ENCODE measurements at regions not wholly inside any gene's neighbourhood (a gene's known extent, or its start where the extent isn't known, plus 50 kb on each side); places are given as distances from the start of the nearest gene placed in this dataset.

GRCh38 chr1:232239998-232240397, 389.9 kb downstream of the SIPA1L2 start:
- H2BK120ac ChIP-seq (replicated peaks; ENCODE audit: low read depth, low read length), result no peak overlapping the region
- H2BK12ac ChIP-seq (ENCODE audit: low read depth, low read length), result no peak overlapping the region
- no peak overlapping the region for H3K4me2 ChIP-seq (ENCODE audit: insufficient read depth in 1 of 2, low read depth in 2 of 2, low read length in 2 of 2)
- H3K79me1 ChIP-seq (ENCODE audit: low read depth, low read length), result no peaks in the 10 kb centered on the region
- H3K18ac ChIP-seq (ENCODE audit: extremely low read depth, low read length), result no peak overlapping the region
- H3K23ac ChIP-seq (ENCODE audit: insufficient read length), result no peak overlapping the region
- no peak overlapping the region for H2BK20ac ChIP-seq (ENCODE audit: low read length)
- H3K14ac ChIP-seq (ENCODE audit: insufficient read length), result no peak overlapping the region
- H3K9me3 ChIP-seq (ENCODE audit: insufficient read depth in 2 of 2, low read depth in 1 of 2, low read length in 1 of 2), result no peaks in the 10 kb centered on the region
- H4K91ac ChIP-seq (replicated peaks; ENCODE audit: insufficient read length, low read length), result no peak overlapping the region
- no peak overlapping the region for H3K56ac ChIP-seq (replicated peaks; ENCODE audit: insufficient read length, low read depth, low read length)
- ChIA-PET CTCF (ENCODE audit: partially characterized antibody) (interaction anchor here (1.6 kb wide), 1 partner anchor 8 kb away, joined by 3 read pairs; no protein-coding TSS in a partner anchor), POLR2A (ENCODE audit: partially characterized antibody) (interaction anchor here (1.1 kb wide), 1 partner anchor 10 kb away, joined by 3 read pairs; no protein-coding TSS in a partner anchor)
- 93% methylated on average over 6 of the region's 6 CpGs; no CpG with 5 or more reads in 1 of the 2 experiments for WGBS, 2 experiments (ENCODE audit: extremely low coverage in 1 of 2, insufficient coverage in 1 of 2, insufficient read length in 1 of 2, insufficient replicate concordance in 2 of 2, low coverage in 1 of 2, low lambda C conversion rate in 2 of 2, missing lambda C conversion rate in 1 of 2)
- no peak overlapping the region for H3K9ac ChIP-seq (replicated peaks in 1 of 4; ENCODE audit: extremely low read depth in 1 of 4, low read depth in 3 of 4, low read length in 3 of 4)
- H2AK5ac ChIP-seq (ENCODE audit: low read depth, low read length), result no peak overlapping the region
- H3K27ac ChIP-seq (ENCODE audit: low read depth, low read length), result no peak overlapping the region
- H3K4me3 ChIP-seq (ENCODE audit: extremely low read depth in 1 of 4, insufficient read depth in 2 of 4, low read depth in 3 of 4, low read length in 4 of 4), result no peak overlapping the region
- no peaks in the 10 kb centered on the region for H3K4me1 ChIP-seq (replicated peaks in 1 of 4; ENCODE audit: control insufficient read depth in 3 of 4, insufficient read depth in 4 of 4, low read length in 3 of 4)
- no peak overlapping the region for H4K5ac ChIP-seq (ENCODE audit: insufficient read length, low read depth, low read length)
- H2BK15ac ChIP-seq (ENCODE audit: low read length), result no peak overlapping the region
- DNase-seq (ENCODE audit: low read depth in 1 of 2, low spot score in 2 of 2), result no peak
- H3K4ac ChIP-seq (replicated peaks; ENCODE audit: insufficient read length, low read depth, low read length), result no peak overlapping the region
- no peaks in the 10 kb centered on the region for H3K36me3 ChIP-seq (ENCODE audit: control insufficient read depth in 2 of 4, insufficient read depth in 4 of 4, low read length in 3 of 4)
- H3K27me3 ChIP-seq (replicated peaks in 1 of 4; ENCODE audit: control insufficient read depth in 3 of 4, extremely low read depth in 1 of 4, insufficient read depth in 3 of 4, low read length in 3 of 4), result peaks cover 0 to 5% (median 1%) of the 10 kb centered on the region in 4 experiments; a peak in 2 of 7 replicates
- no peaks in the 10 kb centered on the region for H3K23me2 ChIP-seq (ENCODE audit: low read depth, low read length)
- no peaks in the 10 kb centered on the region for H3K79me2 ChIP-seq (ENCODE audit: control insufficient read depth in 1 of 2, insufficient read depth in 2 of 2, low read length in 2 of 2)
- H2BK5ac ChIP-seq (ENCODE audit: low read depth, low read length), result no peak overlapping the region
- no peak overlapping the region for H4K8ac ChIP-seq (ENCODE audit: extremely low read depth, insufficient read depth, low read length)
- no peak for FAIRE-seq
- no peak overlapping the region for H2AFZ ChIP-seq (ENCODE audit: low read length)
- H4K20me1 ChIP-seq (replicated peaks in 1 of 2; ENCODE audit: control insufficient read depth in 1 of 2, insufficient read depth in 2 of 2, low read length in 2 of 2), result no peaks in the 10 kb centered on the region
- no peak for TF ChIP-seq RBBP5 (IDR thresholded peaks at IDR 0.05; ENCODE audit: borderline replicate concordance, low read depth, low read length)
- no peak for TF ChIP-seq ATF2 (IDR thresholded peaks at IDR 0.05; ENCODE audit: low read length)
- no peak for TF ChIP-seq SIRT6 (IDR thresholded peaks at IDR 0.05; ENCODE audit: low read length)
- no peak for TF ChIP-seq MAFK (IDR thresholded peaks at IDR 0.05; ENCODE audit: low read depth, low read length)
- no peak for TF ChIP-seq ZNF274 (IDR thresholded peaks at IDR 0.05; ENCODE audit: borderline replicate concordance, extremely low read depth, low read length)
- TF ChIP-seq GABPA (IDR thresholded peaks at IDR 0.05; ENCODE audit: borderline replicate concordance, insufficient read depth, low read length), result no peak
- TF ChIP-seq CEBPB (IDR thresholded peaks at IDR 0.05; ENCODE audit: low read depth, low read length), result no peak
- TF ChIP-seq SUZ12 (IDR thresholded peaks at IDR 0.05; ENCODE audit: low read length), result no peak
- TF ChIP-seq HDAC6 (IDR thresholded peaks at IDR 0.05; ENCODE audit: low read depth, low read length), result no peak
- no peak for TF ChIP-seq RFX5 (IDR thresholded peaks at IDR 0.05; ENCODE audit: borderline replicate concordance, low read depth, low read length)
- no peak for TF ChIP-seq YY1 (IDR thresholded peaks at IDR 0.05; ENCODE audit: low read depth, low read length)
- TF ChIP-seq KDM4A (IDR thresholded peaks at IDR 0.05; ENCODE audit: low read depth, low read length, severe bottlenecking), result no peak
- TF ChIP-seq BCL11A (IDR thresholded peaks at IDR 0.05; ENCODE audit: low read depth in 2 of 2, low read length in 2 of 2), result no peak

All from H1 (cell line).